GM21717 (cell line): ENCODE measurements at regions not wholly inside any gene's neighbourhood (a gene's known extent, or its start where the extent isn't known, plus 50 kb on each side); places are given as distances from the start of the nearest gene placed in this dataset.
A peak's percentile ranks its signal among the peaks of the same experiment; 100 is the strongest.
"Not testable (repeated sequence)": the region's sequence is repeated elsewhere in the genome, so short reads cannot be mapped to it uniquely, and the experiment has no call there.

ENCODE experiments used
- ATAC-seq: cut with Tn5 transposase; IDR thresholded peaks from one replicate; pipeline ENCODE4 v1.9.1; 2021; ENCODE audit warnings: mild to moderate bottlenecking, moderate library complexity; ENCODE audit not compliant: unreplicated experiment

DNA sequence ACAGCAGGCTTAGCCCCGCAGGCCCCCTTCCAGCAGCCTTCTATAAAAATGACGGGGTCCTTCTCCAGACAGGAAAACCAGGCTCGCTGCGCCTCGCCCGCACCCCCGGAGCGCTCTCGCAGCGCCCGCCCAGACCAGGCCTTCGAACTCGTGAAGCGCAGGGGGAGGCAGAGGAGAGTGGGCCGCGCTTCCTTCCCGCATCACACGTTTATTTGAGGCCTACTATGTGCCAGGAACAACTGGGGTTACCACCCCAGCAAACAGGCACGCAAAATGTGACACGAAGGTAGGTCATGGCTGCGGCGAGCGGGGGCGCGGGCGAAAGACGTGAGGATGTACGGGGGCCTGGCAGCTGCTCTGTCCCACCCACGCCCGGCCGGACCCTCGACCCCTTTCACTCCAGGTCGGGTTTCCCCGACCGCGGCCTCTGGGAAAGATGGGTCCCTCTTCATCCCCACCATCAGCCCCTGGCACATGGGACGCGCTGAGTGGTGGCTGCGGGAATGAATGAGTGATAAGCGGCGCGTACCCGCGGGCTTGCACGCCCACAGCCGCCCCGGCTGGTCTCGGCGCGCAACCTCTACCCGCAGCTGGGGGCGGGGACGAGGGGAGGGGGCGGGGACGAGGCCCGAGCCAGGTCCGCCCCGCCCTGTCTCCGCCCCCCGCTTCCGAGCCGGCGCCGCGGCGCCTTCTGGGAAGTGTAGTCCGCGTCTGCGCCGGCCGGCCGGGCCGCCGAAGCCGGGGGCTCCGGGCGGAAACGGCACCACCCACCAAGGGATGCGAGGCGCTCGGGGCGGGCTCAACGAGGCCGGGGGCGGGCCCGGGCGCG, 59.1 kb downstream of the ZNF467 start:
- peak; percentile 87 for ATAC-seq

DNA sequence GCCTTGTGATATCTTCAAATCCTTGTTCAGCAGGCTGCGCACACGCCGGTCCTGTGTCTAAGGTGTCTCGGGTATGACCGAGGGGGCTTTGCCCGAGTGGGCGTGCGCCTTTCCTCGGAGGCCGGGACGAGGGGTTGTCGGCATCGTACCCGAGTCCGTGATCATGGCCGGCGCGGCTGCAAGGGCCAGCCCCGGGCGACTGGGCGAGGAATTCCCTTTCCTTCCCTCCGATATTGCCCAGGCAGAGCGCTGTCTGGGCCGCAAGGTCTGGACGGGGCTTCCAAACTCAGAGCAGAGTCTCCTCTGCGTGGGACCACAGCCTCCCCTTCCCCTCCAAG, 59.7 kb downstream of the ZNF467 start:
- no peak for ATAC-seq

GRCh38 chr7:149713061-149713730, 60.2 kb downstream of the ZNF467 start:
- no peak for ATAC-seq

GRCh38 chr7:149708026-149708425, 65.4 kb downstream of the ZNF467 start:
- ATAC-seq: no peak

DNA sequence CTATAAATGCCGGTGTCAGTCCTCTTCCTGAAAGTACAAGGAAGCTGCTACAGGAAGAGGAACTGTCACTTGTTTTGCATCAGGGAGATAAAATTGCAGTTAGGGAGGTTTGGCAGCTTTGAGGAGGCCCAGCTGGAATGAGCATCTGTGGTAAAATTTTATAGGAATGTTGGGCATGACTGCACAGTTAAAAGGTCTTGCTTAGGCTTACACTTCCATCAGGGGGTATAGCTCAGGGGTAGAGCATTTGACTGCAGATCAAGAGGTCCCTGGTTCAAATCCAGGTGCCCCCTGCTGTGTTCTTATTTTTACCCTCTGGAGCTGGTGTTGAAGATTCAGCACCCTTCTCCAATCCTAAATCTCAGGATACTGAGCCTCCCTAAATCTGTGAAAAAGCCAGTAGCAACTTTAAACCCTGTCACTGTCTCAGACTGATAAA, 65.9 kb downstream of the ZNF467 start:
- no peak for ATAC-seq

GRCh38 chr7:149706398-149706797, 67.0 kb downstream of the ZNF467 start:
- no peak for ATAC-seq

DNA sequence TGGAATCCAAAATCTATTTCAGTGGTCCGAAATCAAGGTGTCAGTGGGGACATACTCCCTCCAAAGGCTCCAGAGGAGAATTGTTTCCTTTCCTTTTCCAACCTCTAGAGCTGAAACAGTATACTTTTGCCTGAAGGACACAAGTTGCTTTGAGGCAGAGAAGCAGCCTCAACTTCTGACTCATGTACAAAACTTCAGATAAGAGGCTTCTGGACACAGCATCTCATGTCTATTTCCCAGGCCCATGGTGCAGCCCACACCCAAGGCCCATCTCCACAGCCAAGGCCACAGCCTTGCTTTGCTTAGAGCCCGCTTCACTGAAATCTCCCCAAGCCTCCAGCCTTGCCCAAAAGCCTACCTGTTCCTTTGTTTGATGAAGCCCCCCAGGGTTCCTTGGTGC, 68.9 kb downstream of the ZNF467 start:
- ATAC-seq: no peak

DNA sequence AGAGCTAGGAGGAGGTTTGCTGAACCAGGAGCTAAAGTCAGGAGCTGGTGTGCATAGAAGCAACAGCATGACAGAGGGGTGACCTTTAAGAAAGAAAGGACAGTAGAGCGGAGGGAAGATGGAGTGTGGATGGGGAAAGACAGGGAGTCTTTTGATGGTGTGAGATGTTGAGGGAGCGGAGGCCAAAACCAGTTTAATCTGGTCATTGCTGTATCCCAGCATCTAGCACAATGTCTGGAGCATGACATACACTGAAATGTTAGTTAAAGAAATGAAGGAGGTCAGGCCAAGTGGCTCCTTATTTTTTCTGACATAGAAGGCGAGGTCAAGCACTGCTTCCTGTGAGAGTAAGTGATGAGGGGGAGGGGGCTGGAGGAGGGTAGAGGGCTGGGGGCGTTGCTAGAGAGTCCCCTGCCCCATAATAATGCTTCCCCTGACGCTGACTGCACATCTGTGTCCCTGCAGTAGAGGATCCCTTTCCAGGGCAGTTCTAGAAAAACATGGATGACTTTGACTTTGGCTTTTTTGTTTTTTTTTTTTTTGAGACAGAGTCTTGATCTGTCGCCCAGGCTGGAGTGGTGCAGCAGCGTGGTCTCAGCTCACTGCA, 70.2 kb downstream of the ZNF467 start:
- ATAC-seq: no peak

- ATAC-seq: no peak
Measured at GRCh38 chr7:149701495-149702240, 71.7 kb downstream of the ZNF467 start.

DNA sequence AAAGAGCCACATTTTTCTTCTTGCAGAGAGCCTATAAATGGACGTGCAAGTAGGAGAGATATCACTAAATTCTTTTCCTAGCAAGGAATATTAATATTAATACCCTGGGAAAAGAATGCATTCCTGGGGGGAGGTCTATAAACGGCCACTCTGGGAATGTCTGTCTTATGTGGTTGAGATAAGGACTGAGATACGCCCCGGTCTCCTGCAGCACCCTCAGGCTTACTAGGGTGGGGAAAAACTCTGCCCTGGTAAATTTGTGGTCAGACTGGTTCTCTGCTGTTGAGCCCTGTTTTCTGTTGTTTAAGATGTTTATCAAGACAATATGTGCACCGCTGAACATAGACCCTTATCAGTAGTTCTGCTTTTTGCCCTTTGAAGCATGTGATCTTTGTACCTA, 75.6 kb downstream of the ZNF467 start:
- ATAC-seq: not testable (repeated sequence)

- ATAC-seq: no peak
Measured at GRCh38 chr7:149696280-149696679, 77.1 kb downstream of the ZNF467 start.

- no peak for ATAC-seq
Measured at GRCh38 chr7:149692557-149692982, 80.8 kb downstream of the ZNF467 start.

DNA sequence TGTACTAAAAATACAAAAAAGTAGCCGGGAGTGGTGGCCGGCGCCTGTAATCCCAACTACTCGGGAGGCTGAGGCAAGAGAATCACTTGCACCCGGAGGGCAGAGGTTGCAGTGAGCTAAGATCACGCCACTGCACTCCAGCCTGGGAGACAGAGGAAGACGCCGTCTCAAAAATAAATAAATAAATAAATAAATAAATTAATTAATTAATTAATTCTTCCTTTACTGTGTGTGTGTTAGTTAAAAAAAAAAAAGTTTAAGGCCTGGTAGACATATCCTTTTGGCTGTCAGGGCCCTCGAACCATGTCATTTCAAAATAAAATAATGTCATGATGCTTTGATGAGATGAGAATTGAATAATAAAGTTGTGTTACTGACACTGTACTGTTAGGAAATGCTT, 81.3 kb downstream of the ZNF467 start:
- no peak for ATAC-seq

- ATAC-seq: no peak
Measured at GRCh38 chr7:149690688-149691446, 82.5 kb downstream of the ZNF467 start.

DNA sequence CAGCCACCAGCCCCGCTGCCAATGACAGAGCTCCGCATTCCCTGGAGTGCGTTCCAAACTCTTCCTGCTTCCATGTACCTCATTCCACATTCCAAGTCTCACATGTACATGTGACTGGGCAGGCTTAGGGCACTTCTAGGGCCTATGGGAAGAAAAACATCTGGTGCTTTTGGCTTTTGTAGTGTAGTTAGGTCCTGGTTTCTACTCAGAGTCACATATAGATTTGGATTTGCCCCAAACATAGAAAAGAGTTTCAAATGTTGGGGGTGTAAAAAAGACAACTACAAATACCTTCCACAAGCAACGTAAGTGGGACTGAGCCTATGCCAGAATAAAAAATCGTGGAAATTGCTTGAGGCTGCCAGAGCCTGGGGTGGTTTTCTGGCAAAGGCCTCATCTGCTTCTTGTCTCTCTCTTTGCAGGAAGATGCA, 84.1 kb downstream of the ZNF467 start:
- ATAC-seq: no peak

- ATAC-seq: no peak
Measured at GRCh38 chr7:149688836-149689235, 84.6 kb downstream of the ZNF467 start.

- ATAC-seq: not testable (repeated sequence)
Measured at GRCh38 chr7:149687820-149688219, 85.6 kb downstream of the ZNF467 start.

- ATAC-seq: no peak
Measured at GRCh38 chr7:149686449-149686848, 86.9 kb downstream of the ZNF467 start.

DNA sequence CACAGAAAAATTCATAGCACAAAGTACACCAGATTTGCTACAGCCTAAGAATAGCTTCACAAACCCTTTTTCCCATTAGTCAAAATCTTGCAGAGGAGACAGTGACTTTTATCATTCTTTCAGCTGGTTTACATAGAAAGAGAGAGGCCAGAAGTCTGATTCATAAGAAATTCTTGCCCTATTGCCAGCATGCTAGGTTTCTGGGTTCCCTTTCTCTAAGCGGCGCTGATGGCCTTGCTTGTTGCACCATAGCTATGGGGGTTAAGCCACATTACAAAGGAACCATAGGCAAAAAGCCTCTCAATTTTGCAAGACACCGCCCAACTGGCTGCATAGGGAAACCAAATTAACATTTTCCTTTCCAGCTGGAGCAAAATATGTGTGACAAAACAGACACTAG, 87.4 kb downstream of the ZNF467 start:
- ATAC-seq: no peak

DNA sequence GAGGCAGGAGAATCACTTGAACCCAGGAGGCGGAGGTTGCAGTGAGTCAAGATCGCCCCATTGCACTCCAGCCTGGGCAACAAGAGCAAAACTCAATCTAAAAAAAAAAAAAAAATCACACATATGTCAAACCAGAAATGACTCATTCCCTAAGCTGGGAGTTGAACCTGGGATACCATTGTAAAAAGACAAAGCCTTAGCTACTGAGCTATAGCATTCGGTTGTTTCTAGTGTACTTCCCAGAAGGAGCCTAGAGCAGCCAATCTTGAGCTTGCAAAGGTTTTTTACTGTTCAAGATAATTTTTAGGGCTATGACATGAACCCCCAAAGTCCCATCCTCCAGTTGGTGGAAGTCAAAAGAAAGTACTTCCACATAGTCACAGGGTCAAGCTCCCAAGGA, 87.9 kb downstream of the ZNF467 start:
- ATAC-seq: no peak

GRCh38 chr7:149683898-149684297, 89.5 kb downstream of the ZNF467 start:
- no peak for ATAC-seq
